ENCODE measurements at regions not wholly inside any gene's neighbourhood (a gene's known extent, or its start where the extent isn't known, plus 50 kb on each side); places are given as distances from the start of the nearest gene placed in this dataset.

DNA sequence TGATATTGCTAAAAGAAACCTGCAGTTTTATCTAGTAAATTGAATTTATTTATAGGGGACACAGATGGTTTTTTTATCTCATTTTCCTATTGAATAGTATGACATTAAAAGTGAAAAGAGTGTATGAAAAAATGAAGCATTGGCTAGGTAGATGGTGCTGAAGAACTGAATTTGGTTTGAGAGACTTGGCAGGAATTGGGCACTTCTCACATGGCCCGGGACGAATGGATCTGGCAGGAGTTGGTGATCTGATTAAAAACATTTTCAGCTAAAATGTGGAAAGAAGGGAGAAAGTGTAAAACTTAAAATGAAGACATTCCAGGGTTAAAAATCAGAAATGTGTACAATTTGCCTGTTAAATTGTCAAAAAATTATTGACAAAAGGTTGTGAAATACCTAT, 1088.5 kb upstream of the PABPC4L start:
- no peak for DNase-seq

DNA sequence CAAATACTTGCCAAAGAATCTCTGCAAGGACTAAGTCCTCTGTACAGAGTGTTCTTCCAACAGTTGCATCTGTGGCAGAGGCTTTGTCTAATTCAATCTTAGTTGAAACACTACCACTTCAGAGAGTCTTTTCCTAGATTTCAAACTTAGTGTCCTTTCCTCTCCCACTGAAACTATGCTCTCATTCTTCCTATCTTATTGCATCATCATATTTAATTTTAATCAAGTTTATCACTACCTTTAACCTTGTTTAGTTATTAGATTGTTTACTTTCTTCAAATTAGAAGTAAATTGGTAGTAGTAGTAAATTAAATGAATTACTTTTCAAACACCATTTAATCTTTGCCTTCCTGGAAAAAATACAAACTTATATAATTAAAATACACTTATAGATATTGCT, 1082.3 kb upstream of the PABPC4L start:
- DNase-seq = no peak

DNA sequence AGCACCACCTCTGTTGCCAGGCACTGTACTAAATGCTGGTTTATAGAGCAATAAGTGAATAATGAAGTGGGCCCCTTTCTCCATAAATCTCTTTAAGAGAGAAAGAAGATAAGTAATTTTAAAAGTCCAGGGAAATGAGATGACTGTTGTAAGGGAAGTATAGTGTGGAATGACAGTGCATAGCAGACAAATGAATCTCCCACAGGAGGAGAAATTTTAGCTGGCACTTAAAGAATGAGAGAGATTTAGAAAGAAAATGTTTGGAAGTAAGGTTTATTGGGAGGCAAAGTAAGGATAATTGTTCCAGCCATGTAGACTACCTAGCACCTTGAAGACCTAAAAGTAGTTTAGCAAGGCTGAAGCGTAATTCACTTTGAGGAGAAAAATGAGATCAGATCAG, 1081.1 kb upstream of the PABPC4L start:
- DNase-seq = no peak

DNA sequence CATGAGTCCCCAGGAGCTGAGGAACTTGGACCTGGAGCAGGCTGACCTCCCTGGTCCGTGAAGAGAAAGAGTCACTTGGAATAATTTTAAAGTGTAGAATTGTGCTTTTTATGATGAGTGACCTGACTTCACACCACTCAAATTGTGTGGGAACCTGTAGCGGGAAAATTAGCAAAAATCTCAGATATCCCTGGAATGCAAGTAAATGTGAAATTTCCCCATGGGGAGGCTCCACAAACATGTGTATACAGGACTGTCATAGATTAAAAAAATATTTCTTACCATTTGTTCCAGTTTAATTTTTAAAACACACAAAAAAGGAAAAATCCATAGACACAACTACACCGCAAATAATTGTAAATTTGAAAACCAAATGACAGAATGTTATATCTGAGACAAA, 1079.6 kb upstream of the PABPC4L start:
- DNase-seq = no peak

DNA sequence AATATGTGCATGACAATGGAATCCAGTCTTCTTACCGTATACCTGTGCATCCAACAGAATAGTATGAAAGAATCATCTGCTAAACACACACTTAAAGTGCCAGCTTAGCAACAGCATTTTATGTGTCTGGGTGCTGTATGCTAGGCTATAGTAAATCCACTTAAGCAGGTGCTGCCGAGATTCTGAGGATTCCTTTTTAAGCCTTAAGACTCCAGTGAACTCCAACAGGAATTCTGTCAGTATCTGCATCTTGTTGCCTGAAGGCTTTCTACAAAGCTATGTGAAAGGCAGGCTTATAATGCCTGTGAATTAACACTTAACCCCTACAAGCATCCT, 1076.4 kb upstream of the PABPC4L start:
- no peak for DNase-seq

DNA sequence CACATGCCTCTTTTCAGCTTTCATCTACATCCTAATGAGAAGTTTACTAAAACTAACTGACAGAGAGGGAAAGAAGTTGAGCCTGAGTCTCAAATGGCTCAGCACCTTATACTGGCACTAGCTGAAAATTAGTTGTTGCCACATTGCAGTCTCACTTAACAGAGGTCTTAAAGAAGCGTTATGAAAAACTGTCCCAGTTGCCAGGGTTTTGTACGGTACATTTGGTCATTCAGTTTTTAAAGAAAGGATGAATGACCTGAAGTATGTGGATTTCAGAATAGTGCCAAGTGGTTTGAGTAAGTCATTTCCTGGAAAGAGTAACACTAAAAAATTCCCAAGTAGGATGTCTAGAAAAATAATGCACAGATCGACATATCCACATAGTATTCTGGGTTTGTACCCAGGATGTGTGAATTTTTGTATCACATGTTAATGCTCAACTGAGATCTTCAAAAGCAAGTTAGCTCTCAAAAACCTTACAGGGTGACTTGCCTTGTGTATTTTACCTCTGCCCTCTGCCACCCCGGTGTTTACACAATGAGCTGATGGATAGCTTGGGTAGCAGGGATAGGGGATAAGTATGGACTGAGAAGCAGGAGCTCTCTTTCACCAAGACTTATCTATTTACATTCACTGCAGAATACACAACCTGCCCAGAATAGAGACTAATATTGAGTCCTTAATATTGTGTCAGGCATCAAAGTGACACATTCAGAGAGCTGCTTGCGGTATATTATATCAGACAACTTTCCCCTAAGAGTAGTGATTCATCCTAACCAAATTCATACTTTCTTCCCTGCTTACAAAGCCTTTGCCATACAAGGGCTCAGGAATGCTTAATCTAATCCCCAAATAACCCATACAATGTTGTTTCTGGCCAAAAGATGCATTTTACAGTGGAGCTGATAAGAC, 1075.7 kb upstream of the PABPC4L start:
- no peak for DNase-seq

DNA sequence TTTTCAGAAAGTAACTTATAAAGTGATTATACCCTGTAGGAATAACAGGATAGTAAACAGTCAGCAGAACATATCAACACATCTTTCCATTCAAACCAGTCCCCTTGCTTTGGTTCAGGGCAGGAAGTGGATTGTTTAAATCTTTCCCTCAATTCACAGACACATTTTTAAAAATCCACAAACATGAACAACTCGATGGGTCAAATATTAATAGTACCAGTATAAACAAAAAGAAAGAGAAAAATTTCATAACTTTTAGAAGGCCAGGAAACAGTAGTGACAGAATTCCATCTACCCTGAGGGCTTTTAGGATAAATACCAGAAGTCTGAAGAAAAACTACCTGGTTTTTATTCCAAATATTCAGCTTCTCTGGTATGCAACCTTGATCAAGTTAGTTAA, 1072.8 kb upstream of the PABPC4L start:
- no peak for DNase-seq

DNA sequence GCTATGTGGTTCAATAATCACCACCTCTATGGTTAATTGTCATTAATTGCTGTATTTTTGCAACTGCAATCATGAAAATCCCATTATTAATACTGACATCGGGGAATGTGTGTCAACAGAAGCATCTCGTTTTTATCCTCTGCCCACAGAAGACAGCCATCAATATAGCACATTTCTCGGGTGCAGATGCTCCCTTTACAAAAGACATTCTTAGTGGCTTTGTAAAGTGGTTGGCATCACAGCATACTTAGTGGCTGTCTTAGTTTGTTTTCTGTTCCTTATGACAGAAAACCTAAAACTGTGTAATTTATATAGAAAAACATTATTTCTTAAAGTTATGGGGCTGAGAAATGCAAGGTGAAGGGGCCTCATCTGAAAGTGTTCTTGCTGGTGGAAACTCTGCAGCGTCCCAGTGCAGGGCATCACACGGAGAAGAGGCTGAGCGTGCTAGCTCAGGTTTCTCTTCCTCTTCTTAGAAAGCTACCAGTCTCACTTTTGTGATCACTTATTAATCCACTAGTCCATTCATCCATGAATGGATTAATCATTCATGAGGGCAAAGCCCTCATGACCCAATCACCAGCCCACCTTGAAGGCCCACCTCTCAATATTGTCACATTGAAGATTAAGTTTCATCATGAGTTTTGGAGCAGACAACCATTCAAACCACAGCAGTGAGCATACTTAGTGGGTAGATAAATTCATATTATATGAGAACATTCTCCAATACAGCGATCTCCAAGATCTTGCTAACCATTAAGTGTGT, 1067.7 kb upstream of the PABPC4L start:
- no peak for DNase-seq

DNA sequence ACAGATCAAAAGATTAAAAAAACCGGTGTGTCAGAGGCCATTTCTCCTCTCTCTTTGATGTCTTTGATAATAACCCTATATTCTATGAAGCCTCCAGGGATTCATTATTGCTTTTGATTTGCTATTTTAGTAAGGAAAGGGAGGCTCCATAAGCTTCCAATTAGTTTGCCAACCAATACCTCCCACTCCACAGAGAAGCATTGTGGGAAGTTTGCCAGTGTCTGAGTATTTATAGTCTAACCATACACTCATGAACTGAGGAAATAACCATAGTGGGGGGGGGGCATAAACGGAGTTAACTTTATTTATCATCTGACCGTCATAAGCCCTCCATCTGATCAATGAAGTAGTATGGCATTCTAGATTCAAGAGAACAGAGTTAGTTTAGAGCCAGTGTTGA, 1066.8 kb upstream of the PABPC4L start:
- no peak for DNase-seq

DNA sequence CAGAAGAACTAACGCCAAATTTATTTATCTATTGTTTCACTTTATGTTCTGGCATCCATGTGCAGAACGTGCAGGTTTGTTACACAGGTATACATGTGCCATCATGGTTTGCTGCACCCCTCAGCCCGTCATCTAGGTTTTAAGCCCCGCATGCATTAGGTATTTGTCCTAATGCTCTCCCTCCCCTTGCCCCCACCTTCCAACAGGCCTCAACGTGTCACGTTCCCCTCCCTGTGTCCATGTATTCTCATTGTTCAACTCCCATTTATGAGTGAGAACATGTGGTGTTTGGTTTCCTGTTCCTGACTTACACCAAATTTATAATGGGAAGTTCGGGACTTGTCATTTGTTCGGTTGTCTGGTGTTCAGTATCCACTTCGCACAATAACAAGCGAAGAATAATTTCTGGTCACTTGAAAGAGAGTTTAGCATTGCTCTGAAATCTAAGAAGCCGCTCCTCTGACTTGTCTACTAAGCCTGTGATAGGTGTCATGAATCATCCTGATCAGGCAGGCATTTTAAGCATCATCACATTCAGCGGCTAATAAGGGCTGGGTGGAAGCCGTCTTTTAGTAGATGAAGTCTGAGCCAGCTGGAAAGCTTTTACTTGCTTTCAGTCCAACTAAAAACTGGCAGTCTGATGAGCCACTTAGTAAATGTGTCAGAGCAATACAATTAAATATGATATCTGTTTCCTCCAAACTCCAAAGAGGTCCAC, 1065.7 kb upstream of the PABPC4L start:
- no peak for DNase-seq

DNA sequence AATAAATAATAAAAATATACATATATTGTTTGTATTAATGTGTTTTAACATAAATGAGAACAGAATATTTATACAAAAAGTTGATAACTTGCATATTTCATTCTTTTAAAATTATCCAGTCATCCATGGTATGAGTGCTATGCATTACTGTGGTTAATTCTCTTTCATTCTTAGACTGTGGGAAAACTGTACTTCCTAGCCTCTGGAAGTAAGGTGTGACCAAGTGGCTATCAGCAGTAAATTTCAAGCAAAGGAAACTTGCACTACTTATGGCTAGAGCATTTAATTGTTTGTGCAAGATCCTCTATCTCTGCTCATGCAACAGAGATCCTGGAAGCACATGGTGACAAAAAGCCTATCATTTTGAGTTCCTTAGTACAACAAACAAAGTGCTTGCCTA, 1054.5 kb upstream of the PABPC4L start:
- DNase-seq = no peak

DNA sequence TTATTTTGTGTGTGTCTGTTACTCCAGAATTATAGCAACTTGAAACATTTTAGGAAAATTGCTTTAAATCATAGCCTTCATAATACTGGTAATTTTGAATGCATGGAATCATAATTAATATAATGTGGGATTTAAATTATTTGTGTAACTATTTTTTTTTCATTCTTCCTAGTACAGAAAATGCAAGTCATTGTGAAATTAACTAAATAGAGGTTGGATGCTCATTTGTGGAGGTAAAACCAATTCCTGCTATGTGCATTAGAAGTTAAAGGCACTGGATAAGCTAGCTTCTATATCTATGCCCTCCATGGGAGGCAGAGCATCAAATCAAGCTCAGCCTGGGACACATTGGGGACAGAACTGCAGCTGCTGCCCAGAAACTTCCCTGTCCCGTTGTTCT, 1048.5 kb upstream of the PABPC4L start:
- DNase-seq = no peak

DNA sequence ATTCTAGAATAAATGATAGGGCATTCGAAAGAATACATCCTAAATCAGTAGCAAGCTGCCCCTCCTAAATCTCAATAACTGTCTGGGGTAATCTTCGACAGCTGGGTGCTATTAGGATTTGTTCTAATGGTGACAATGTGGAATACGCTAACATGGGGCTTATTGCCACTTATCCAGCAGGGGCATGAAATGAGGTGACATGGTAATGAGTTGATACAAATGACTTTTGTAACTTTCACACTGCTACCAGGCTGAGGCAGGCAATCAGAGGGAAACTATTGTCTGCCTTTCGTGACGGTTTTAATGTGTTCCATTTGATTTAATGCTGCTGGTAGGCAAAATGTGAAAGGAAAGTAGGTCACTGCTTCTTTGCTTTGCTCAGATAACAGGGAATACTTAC, 1047.4 kb upstream of the PABPC4L start:
- no peak for DNase-seq

DNA sequence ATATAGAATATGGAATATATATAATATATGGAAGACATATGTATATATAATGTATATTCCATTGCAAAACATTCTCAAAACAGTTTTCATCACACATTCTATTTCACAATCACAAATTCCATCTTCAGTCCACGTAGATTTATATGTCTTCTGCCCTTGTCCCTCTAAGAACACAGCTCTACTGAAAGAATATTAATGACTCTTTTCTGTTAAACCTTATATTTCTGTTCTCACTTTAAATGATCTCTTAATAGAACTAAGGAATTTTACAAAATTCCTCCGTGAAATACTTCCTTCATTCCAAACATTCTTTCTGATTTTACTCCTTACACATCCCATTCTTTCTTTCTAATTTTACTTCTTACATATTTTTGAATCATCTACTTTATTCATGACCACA, 1043.1 kb upstream of the PABPC4L start:
- DNase-seq = no peak

DNA sequence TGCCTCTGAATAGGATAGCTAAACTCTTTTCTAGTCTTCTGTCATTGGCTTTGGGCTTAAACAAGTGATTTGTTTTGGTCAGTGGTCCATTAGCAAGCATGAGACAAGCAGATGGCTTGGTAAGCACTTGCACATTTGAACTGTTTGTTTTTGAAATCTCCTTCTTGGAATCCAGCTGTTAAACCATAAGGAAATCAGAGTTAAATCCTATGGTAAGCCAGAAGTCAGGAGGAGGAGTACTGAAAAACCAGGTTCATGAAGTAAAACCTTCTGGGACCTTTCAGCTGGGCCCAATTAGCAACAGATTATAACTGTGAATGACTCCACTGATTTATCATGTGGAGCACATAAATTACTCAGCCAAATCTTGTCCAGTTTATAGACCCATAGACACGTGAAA, 1042.5 kb upstream of the PABPC4L start:
- no peak for DNase-seq

DNA sequence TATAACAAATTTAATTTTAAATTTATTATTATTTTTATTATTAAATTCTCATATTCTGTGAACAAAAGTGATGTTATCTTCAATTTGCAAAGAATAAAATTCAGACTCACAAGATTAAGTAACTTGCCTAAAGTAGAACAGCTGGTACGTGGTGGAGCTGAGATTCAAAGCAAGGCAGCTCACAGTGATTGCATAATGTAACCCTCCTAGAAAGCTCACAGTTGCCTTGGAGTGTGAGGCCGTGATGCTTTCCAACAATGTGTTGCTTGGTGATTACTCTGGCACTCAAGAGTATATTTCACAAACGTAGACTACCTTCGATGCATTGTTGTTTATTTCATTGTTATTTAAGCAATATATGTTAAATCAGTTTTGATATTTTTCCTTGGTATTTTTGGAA, 1039.2 kb upstream of the PABPC4L start:
- DNase-seq = no peak

DNA sequence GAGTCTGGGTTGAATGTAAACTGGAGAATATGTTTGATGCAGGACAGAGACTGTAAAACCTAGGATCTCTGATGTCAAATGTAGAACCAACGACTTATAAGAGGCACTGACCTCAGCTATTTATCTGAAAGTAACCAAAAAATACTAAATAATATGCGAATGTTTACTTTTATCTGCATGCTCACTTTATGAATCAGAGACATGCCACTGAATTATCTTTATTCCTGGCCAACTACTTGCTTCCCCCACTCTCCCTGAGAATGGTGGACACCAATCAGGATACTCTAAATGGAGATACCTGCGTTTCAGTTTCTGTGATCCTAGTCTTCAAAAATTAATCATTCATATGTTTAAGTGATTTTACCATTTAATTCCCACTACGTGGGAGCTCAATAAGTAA, 1038.4 kb upstream of the PABPC4L start:
- DNase-seq = no peak

DNA sequence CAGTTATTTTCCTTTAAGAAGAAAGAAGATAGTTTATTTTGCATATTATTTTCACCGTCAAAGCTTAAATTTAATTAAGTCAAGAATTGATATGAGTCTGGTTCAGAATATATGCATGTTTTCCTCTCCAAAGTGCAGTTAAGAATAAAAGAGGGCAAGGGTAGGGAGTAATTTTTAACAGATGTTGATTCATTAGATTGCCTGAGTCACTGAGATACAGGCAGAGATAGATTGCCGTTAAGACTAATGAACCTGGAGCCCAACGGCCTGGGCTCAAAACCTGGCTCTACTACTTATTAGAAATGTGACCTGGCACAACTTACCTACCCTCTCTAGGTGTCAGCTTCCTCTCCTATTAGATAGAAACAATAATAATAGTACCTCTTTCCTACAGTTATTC, 1037.4 kb upstream of the PABPC4L start:
- DNase-seq = no peak

DNA sequence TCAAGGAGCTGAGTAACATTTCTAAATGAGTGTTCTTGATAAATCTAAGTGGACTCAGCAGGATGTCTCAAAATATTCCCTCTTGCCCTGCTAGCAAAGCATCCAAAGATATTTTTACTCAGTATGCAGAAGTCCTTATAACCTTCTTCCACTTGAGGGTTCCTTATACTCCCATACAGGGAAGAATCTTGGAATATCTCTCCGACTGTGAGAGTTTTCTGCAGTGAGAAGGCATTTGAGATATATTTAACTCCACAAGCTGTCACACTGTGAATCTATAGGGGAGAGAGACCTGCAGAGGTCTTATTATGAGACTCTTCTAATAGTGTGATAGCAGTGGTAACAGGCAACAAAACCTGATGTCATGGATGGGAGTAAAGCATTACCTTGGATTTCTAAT, 1034.5 kb upstream of the PABPC4L start:
- no peak for DNase-seq

DNA sequence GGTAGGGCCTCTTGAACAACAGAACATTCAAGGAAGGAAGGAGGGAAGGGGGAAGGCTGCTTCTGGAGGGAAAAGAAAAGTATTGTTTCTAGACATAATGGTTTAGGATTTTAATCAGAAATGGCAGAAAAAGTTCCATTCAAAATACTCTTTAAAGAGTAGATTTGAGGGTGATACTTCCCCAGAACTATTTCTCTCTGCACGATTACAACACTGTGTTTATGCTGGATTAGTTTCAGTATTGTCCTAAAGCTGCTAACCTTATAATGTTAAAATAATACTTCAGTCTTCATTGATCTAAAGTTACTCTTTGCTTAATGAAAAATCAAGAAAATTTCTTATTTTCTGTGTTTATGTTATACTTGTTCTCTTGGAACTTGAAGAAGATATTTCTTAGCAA, 1026.3 kb upstream of the PABPC4L start:
- DNase-seq = no peak

DNA sequence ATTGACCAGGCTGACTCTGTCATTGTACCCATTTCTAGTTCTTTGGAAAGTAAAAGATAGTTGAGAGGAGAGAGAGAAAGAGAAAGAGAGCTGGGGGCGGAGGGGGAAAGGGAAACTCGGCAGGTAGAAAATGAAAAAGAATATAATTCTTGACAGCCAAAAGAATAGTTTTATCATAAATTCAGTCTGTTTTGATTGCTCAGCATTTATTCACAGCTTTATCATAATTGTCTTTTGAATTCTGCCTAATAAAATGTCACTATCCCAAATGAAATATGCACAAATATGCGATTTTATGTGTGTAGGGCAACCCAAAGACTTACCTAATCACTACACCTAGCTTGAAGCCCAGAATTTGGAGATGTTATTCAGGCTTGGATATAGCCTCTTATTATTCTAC, 1024.0 kb upstream of the PABPC4L start:
- DNase-seq = no peak

DNA sequence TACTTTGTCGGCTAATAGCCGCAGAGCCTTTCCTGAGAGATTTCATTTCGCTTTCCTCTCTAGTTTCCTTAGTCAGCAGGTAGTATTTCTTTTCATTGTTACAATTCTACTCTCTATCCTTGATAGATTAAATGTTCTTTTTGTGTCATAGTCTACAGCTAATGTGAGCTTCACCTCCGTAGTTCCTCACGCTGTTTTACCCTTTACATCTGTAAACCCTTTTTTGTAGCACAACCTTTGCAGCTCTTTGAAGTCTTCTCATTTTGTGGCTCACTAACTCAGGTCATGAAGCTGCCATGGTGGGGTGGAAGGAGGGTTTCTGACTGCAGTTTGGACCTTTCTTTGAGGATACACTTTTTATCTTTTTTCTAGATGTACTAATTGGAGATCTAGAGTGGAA, 1008.8 kb upstream of the PABPC4L start:
- DNase-seq = no peak

DNA sequence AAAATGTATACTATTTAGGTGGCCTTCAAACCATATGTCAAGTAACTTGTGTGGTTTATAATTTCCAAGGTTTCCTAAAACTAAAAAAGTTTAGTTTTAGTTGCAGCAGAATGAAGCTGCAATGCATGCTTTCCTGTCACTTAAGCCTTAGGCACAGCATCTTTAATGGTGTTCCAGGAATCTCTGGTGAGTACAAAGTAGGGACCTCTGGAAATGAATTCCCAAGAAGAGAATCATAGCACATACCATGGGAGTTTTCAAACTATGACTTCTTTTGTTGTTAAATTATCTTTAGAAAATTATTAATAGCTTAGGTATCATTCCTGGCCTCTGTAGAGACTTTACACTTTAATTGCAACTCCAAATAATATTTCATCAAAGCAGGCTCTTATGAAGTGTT, 1005.9 kb upstream of the PABPC4L start:
- DNase-seq = no peak

DNA sequence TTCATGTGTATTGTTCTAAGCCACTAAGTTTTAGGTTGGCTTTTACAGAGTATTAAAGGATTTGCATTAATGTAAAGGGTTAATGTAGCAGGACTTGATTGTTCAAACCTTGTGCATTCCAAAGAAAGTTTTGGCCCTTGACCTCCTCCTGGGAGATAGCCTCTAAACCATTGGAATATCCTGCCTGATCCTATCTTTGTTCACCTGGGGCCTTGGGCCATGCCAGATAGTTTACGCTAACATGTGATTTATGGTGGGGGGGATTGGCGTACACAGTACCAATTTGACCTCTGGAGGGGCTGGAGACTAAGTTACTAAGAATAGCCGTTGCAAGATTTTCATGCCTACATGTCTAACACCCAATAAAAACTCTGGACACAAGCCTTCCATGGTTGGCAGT, 1002.7 kb upstream of the PABPC4L start:
- DNase-seq = no peak
